ENCODE measurements at regions not wholly inside any gene's neighbourhood (a gene's known extent, or its start where the extent isn't known, plus 50 kb on each side); places are given as distances from the start of the nearest gene placed in this dataset.

DNA sequence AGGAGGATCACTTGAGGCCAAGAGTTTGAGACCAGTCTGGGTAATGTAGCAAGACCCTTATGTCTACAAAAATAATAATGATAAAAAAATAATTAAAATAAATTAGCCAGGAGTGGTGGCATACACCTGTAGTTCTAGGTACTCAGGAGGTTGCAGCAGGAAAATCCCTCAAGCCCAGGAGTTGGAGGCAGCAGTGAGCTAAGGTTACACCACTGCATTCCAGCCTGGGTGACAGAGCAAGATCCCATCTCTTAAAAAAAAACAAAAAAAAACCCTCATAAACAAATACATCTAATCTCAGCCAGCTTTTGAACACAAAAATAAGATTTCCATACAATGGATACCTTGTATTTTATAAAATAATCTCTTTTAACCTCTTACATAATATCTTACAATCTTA, 363.3 kb upstream of the KLF4 start:
- no peak for TF ChIP-seq EP300 (IDR thresholded peaks at IDR 0.05)
- no peak for TF ChIP-seq POLR2A (IDR thresholded peaks at IDR 0.05)
- TF ChIP-seq, protein P1, sequence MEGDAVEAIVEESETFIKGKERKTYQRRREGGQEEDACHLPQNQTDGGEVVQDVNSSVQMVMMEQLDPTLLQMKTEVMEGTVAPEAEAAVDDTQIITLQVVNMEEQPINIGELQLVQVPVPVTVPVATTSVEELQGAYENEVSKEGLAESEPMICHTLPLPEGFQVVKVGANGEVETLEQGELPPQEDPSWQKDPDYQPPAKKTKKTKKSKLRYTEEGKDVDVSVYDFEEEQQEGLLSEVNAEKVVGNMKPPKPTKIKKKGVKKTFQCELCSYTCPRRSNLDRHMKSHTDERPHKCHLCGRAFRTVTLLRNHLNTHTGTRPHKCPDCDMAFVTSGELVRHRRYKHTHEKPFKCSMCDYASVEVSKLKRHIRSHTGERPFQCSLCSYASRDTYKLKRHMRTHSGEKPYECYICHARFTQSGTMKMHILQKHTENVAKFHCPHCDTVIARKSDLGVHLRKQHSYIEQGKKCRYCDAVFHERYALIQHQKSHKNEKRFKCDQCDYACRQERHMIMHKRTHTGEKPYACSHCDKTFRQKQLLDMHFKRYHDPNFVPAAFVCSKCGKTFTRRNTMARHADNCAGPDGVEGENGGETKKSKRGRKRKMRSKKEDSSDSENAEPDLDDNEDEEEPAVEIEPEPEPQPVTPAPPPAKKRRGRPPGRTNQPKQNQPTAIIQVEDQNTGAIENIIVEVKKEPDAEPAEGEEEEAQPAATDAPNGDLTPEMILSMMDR (IDR thresholded peaks at IDR 0.05): no peak
- H3K27ac ChIP-seq: no peak overlapping the region
- intact Hi-C loops (cut with DNase I): no loop called here
- H3K4me1 ChIP-seq (ENCODE audit: insufficient read depth): peaks cover 3% of the 10 kb centered on the region
- DNase-seq: no peak
- no peak overlapping the region for H3K4me3 ChIP-seq
- no peaks in the 10 kb centered on the region for H3K27me3 ChIP-seq
- no peaks in the 10 kb centered on the region for H3K9me3 ChIP-seq
- H3K36me3 ChIP-seq: no peaks in the 10 kb centered on the region

DNA sequence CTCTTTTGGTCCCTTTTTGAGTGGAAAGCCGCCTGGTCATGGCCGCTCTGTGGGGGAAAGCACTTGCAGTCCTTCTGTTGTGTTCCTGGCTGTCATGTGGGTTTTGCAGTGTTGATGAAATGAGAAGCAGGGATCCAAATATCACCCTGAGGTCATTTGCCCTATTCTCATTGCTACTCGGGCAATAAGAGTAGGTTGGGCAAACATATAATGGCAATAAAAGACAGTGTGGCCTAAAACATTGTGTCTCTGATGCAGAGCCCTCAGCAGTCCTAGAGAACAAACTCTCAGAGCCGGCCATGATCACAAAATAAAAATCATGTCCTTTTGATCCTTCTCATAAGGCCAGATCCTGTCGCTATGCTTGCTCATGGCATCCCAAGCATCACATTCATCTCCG, 361.1 kb upstream of the KLF4 start:
- no peak for DNase-seq
- Histone ChIP-seq H3K4me3 (no peak overlapping the region), H3K27ac (no peak overlapping the region), H3K4me1 (ENCODE audit: insufficient read depth) (peaks cover 3% of the 10 kb centered on the region), H3K9me3 (no peaks in the 10 kb centered on the region), H3K36me3 (no peaks in the 10 kb centered on the region), H3K27me3 (no peaks in the 10 kb centered on the region)
- no peak for TF ChIP-seq EP300 (IDR thresholded peaks at IDR 0.05)
- no peak for TF ChIP-seq POLR2A (IDR thresholded peaks at IDR 0.05)
- TF ChIP-seq, protein P1 (IDR thresholded peaks at IDR 0.05): no peak
- intact Hi-C loops (cut with DNase I): no loop called here
- 93 to 97% (median 97%) methylated on average over 6 of the region's 6 CpGs for WGBS, 3 donors

DNA sequence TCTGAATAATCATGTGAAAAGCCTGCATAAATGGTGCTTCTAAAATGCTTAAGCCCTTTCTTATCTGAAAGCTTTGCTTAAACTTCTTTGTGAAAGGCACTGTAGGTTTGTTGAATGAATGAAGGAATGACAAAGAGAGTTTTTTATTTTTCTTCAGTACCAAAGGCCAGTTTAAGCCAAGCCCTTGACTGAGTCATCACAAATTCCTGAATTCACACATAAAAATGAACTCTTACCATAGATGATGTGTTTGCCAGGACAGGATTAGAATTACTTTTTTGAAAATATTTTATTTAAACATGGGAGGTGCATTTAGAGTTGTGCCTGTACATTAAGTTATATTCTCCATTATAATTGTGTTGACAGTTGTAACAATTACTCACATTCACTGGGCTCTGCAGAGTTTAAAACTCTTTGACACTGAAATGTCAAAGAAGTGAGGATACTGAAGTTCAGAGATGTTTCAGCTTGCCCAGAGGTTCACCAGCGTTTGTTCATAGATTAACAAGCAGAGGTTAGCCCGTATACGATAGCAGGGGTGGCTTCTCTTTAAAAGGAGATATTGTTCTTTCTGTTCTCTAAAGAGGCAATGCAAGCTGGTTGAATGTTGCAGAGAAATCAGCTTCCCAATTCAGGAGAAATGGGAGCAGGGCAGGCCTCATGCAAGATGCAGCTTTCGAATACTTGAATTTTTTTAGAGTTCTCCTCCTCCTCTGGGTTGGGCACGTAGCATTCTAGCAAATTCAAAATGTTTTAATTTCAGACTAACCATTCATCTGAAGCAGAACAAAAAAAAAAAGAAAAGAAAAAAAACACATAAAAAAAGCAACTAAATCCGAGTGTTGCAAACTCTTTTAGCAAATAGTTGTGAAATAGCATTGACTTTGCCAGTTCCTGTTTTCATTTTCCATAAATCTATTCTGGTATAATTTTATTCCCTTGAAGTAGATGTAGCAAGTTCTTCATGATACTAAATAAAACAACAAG, 358.7 kb upstream of the KLF4 start:
- no peak overlapping the region for H3K27ac ChIP-seq
- 19 to 21% (median 20%) methylated on average over 6 of the region's 6 CpGs for WGBS, 3 donors
- no peak for DNase-seq
- no peak overlapping the region for H3K4me3 ChIP-seq
- no peak for TF ChIP-seq EP300 (IDR thresholded peaks at IDR 0.05)
- TF ChIP-seq, protein P1 (IDR thresholded peaks at IDR 0.05): no peak
- no peak for TF ChIP-seq POLR2A (IDR thresholded peaks at IDR 0.05)
- intact Hi-C loops (cut with DNase I): loop anchor here in 1 of 4 donors (10.0 kb wide), 1 partner anchor 53 kb away; no protein-coding TSS in a partner anchor
- no peaks in the 10 kb centered on the region for H3K9me3 ChIP-seq
- H3K4me1 ChIP-seq (ENCODE audit: insufficient read depth): peaks cover 3% of the 10 kb centered on the region
- no peaks in the 10 kb centered on the region for H3K27me3 ChIP-seq
- no peaks in the 10 kb centered on the region for H3K36me3 ChIP-seq

DNA sequence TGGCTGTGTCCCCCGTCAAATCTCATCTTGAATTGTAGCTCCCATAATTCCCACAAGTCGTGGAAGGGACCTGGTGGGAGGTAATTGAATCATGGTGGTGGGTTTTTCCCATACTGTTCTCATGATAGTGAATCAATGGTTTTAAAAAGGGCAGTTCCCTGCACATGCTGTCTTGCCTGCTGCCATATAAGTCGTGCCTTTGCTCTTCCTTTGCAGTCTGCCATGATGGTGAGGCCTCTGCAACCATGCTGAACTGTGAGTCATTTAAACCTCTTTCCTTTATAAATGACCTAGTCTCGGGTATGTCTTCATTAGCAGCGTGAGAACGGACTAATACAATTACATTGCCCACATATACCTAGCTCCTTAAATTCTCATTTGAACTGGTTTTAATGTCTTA, 353.0 kb upstream of the KLF4 start:
- Histone ChIP-seq H3K27ac (no peak overlapping the region), H3K4me3 (no peak overlapping the region), H3K4me1 (ENCODE audit: insufficient read depth) (peaks cover 1% of the 10 kb centered on the region), H3K36me3 (no peaks in the 10 kb centered on the region), H3K9me3 (no peaks in the 10 kb centered on the region), H3K27me3 (no peaks in the 10 kb centered on the region)
- intact Hi-C loops (cut with DNase I): loop anchor here in 1 of 4 donors (10.0 kb wide), 1 partner anchor 48 kb away; no protein-coding TSS in a partner anchor
- DNase-seq: no peak
- TF ChIP-seq, protein P1 (IDR thresholded peaks at IDR 0.05): no peak
- TF ChIP-seq EP300 (IDR thresholded peaks at IDR 0.05): no peak
- no peak for TF ChIP-seq POLR2A (IDR thresholded peaks at IDR 0.05)
- WGBS, 3 donors: 89 to 92% (median 90%) methylated on average over 6 of the region's 6 CpGs
